ENCODE measurements at regions not wholly inside any gene's neighbourhood (a gene's known extent, or its start where the extent isn't known, plus 50 kb on each side); places are given as distances from the start of the nearest gene placed in this dataset.

- TF ChIP-seq ESRRG (CRISPR knock-in tag; IDR thresholded peaks at IDR 0.05) (no peak), POU6F1 (CRISPR knock-in tag; IDR thresholded peaks at IDR 0.05; ENCODE audit: borderline replicate concordance, low read depth) (no peak), ZFP30 (CRISPR knock-in tag; IDR thresholded peaks at IDR 0.05) (no peak), ZNF70 (CRISPR knock-in tag; IDR thresholded peaks at IDR 0.05) (no peak), ZNF565 (CRISPR knock-in tag; conservative IDR thresholded peaks at IDR 0.05; ENCODE audit: low read depth) (no peak), CREB5 (CRISPR knock-in tag; IDR thresholded peaks at IDR 0.05; ENCODE audit: low read depth) (no peak), CSRNP3 (CRISPR knock-in tag; IDR thresholded peaks at IDR 0.05) (no peak), ZC3H10 (CRISPR knock-in tag; IDR thresholded peaks at IDR 0.05) (no peak), SNAI2 (CRISPR knock-in tag; IDR thresholded peaks at IDR 0.05) (no peak), RARB (CRISPR knock-in tag; IDR thresholded peaks at IDR 0.05) (no peak), ZFP3 (CRISPR knock-in tag; IDR thresholded peaks at IDR 0.05) (no peak), ARNTL (CRISPR knock-in tag; IDR thresholded peaks at IDR 0.05; ENCODE audit: borderline replicate concordance, low read depth) (no peak), TCF4 (CRISPR knock-in tag; IDR thresholded peaks at IDR 0.05; ENCODE audit: borderline replicate concordance) (no peak), PATZ1 (CRISPR knock-in tag; IDR thresholded peaks at IDR 0.05; ENCODE audit: borderline replicate concordance) (no peak)
Observed at GRCh38 chr2:144132357-144132756, 387.6 kb downstream of the ZEB2 start.
